ENCODE measurements at regions not wholly inside any gene's neighbourhood (a gene's known extent, or its start where the extent isn't known, plus 50 kb on each side); places are given as distances from the start of the nearest gene placed in this dataset.
"Not testable (repeated sequence)": the region's sequence is repeated elsewhere in the genome, so short reads cannot be mapped to it uniquely, and the experiment has no call there.

GRCh38 chr9:97132865-97133264 is 93.9 kb upstream of the CTSV start:
- Histone ChIP-seq H3K4me2 (no peak overlapping the region), H3K36me3 (replicated peaks in 1 of 2; ENCODE audit: control insufficient read depth in 1 of 2, insufficient read depth in 2 of 2, low read length in 1 of 2) (no peaks in the 10 kb centered on the region), H2AFZ (ENCODE audit: low read depth) (no peak overlapping the region), H4K20me1 (ENCODE audit: insufficient read depth) (no peaks in the 10 kb centered on the region), H3K4me1 (ENCODE audit: control insufficient read depth in 1 of 2, insufficient read depth in 2 of 2, low read depth in 1 of 2, low read length in 1 of 2) (no peaks in the 10 kb centered on the region), H3K9me2 (no peaks in the 10 kb centered on the region), H3K27me3 (ENCODE audit: insufficient read depth) (no peaks in the 10 kb centered on the region), H3K79me2 (ENCODE audit: insufficient read depth) (no peaks in the 10 kb centered on the region), H3F3A (replicated peaks; ENCODE audit: insufficient read depth) (no peaks in the 10 kb centered on the region), H3K9ac (no peak overlapping the region), H3K27ac (ENCODE audit: low read depth in 2 of 2, low read length in 1 of 2) (no peak overlapping the region), H3K4me3 (ENCODE audit: low read depth in 2 of 2, low read length in 1 of 2) (no peak overlapping the region), H3K9me3 (no peaks in the 10 kb centered on the region)
- DNase-seq: no peak
- ChIA-PET CTCF (no interaction called here), POLR2A (no interaction called here)
- TF ChIP-seq USF1 (IDR thresholded peaks at IDR 0.05; ENCODE audit: borderline replicate concordance, low read depth) (no peak), POLR2AphosphoS5 (IDR thresholded peaks at IDR 0.05; ENCODE audit: low read depth, low read length) (no peak), TCF12 (IDR thresholded peaks at IDR 0.05) (no peak), ELF1 (IDR thresholded peaks at IDR 0.05) (no peak), MAX (IDR thresholded peaks at IDR 0.05; ENCODE audit: low read depth) (no peak), RXRA (IDR thresholded peaks at IDR 0.05; ENCODE audit: borderline replicate concordance, low read depth) (no peak)
- WGBS (ENCODE audit: low lambda C conversion rate): 14% methylated on average over 1 of the region's 2 CpGs

- not testable (repeated sequence) for H3K9me3 ChIP-seq
Observed at GRCh38 chr9:97130864-97131263, 91.9 kb upstream of the CTSV start.

GRCh38 chr9:97130387-97130786 is 91.4 kb upstream of the CTSV start:
- WGBS (ENCODE audit: low lambda C conversion rate): 86% methylated on average over 7 of the region's 27 CpGs
- H3K79me2 ChIP-seq (ENCODE audit: insufficient read depth); H3K4me3 ChIP-seq (ENCODE audit: low read depth in 2 of 2, low read length in 1 of 2); DNase-seq; CTCF ChIA-PET; H3K27ac ChIP-seq (ENCODE audit: low read depth in 2 of 2, low read length in 1 of 2); H3K9me3 ChIP-seq; H4K20me1 ChIP-seq (ENCODE audit: insufficient read depth); H3F3A ChIP-seq (replicated peaks; ENCODE audit: insufficient read depth); H3K9me2 ChIP-seq; H3K4me2 ChIP-seq; H3K4me1 ChIP-seq (ENCODE audit: control insufficient read depth in 1 of 2, insufficient read depth in 2 of 2, low read depth in 1 of 2, low read length in 1 of 2); H3K27me3 ChIP-seq (ENCODE audit: insufficient read depth); H3K36me3 ChIP-seq (replicated peaks in 1 of 2; ENCODE audit: control insufficient read depth in 1 of 2, insufficient read depth in 2 of 2, low read length in 1 of 2); H3K9ac ChIP-seq; H2AFZ ChIP-seq (ENCODE audit: low read depth); POLR2A ChIA-PET: not testable (repeated sequence)

More at GRCh38 chr9:97130864-97131263, 91.9 kb upstream of the CTSV start:
- H3K4me1 ChIP-seq (ENCODE audit: control insufficient read depth in 1 of 2, insufficient read depth in 2 of 2, low read depth in 1 of 2, low read length in 1 of 2); DNase-seq; H3F3A ChIP-seq (replicated peaks; ENCODE audit: insufficient read depth); POLR2A ChIA-PET; H4K20me1 ChIP-seq (ENCODE audit: insufficient read depth); H3K36me3 ChIP-seq (replicated peaks in 1 of 2; ENCODE audit: control insufficient read depth in 1 of 2, insufficient read depth in 2 of 2, low read length in 1 of 2); H3K79me2 ChIP-seq (ENCODE audit: insufficient read depth); CTCF ChIA-PET; H3K4me2 ChIP-seq; H3K27ac ChIP-seq (ENCODE audit: low read depth in 2 of 2, low read length in 1 of 2); H3K27me3 ChIP-seq (ENCODE audit: insufficient read depth); H3K4me3 ChIP-seq (ENCODE audit: low read depth in 2 of 2, low read length in 1 of 2); H2AFZ ChIP-seq (ENCODE audit: low read depth); H3K9me2 ChIP-seq; H3K9ac ChIP-seq: not testable (repeated sequence)
- 70% methylated on average over 15 of the region's 16 CpGs for WGBS (ENCODE audit: low lambda C conversion rate)

GRCh38 chr9:97128919-97129318 is 90.0 kb upstream of the CTSV start:
- H3F3A ChIP-seq (replicated peaks; ENCODE audit: insufficient read depth): no peaks in the 10 kb centered on the region
- ChIA-PET POLR2A (no interaction called here), CTCF (no interaction called here)
- H3K4me3 ChIP-seq (ENCODE audit: low read depth in 2 of 2, low read length in 1 of 2): no peak overlapping the region
- H4K20me1 ChIP-seq (ENCODE audit: insufficient read depth): no peaks in the 10 kb centered on the region
- no peaks in the 10 kb centered on the region for H3K4me1 ChIP-seq (ENCODE audit: control insufficient read depth in 1 of 2, insufficient read depth in 2 of 2, low read depth in 1 of 2, low read length in 1 of 2)
- no peaks in the 10 kb centered on the region for H3K9me2 ChIP-seq
- no peak for TF ChIP-seq MAX (IDR thresholded peaks at IDR 0.05; ENCODE audit: low read depth)
- no peak overlapping the region for H3K27ac ChIP-seq (ENCODE audit: low read depth in 2 of 2, low read length in 1 of 2)
- H3K79me2 ChIP-seq (ENCODE audit: insufficient read depth): no peaks in the 10 kb centered on the region
- H3K27me3 ChIP-seq (ENCODE audit: insufficient read depth): no peaks in the 10 kb centered on the region
- WGBS (ENCODE audit: low lambda C conversion rate): 64% methylated on average over 3 of the region's 3 CpGs
- no peak overlapping the region for H2AFZ ChIP-seq (ENCODE audit: low read depth)
- H3K9me3 ChIP-seq: no peaks in the 10 kb centered on the region
- no peak for DNase-seq
- H3K36me3 ChIP-seq (replicated peaks in 1 of 2; ENCODE audit: control insufficient read depth in 1 of 2, insufficient read depth in 2 of 2, low read length in 1 of 2): no peaks in the 10 kb centered on the region
- H3K9ac ChIP-seq: no peak overlapping the region
- H3K4me2 ChIP-seq: no peak overlapping the region

All from SK-N-SH (cell line).